K562 (cell line): ENCODE measurements at regions not wholly inside any gene's neighbourhood (a gene's known extent, or its start where the extent isn't known, plus 50 kb on each side); places are given as distances from the start of the nearest gene placed in this dataset.

Experiments used
- ATAC-seq: fragments of 200-7000 bp; cut with Tn5 transposase; 3 replicates; pipeline ENCODE4 v1.9.1; 2020; ENCODE audit warnings: moderate library complexity
- BruUV-seq: library from RNA; stranded (reverse); fragments of 400-500 nt; replicated peaks from 2 replicates; lab custom pipeline; 2021; lab: Mats Ljungman, UMichigan
- CTCF ChIA-PET: fragments of 300-600 bp; formaldehyde crosslinking; extraction: SDS; loops from one replicate; lab custom pipeline; 2021; ENCODE audit warnings: low intra/inter-chr PET ratio; lab: Yijun Ruan, JAX
- POLR2A ChIA-PET: fragments of 300-600, 350-650 bp; sonication (Branson Sonifier 250); formaldehyde crosslinking; extraction: SDS; loops from one replicate; lab custom pipeline; 2021; ENCODE audit warnings: antibody characterized with exemption, inconsistent platforms; lab: Yijun Ruan, JAX
- DNase-seq, 4 experiments: peaks; one replicate each; pipeline versions ENCODE4 v3.0.0 to v3.0.0-alpha.2; 2011 to 2018; ENCODE audit warnings: low spot score in 3 of 4, mixed read lengths in 3 of 4; ENCODE audit errors: extremely low read depth in 1 of 4
- FAIRE-seq: peaks from 2 replicates; lab custom pipeline; 2011; peaks lifted over from hg19 to GRCh38; lab: Jason Lieb, UNC
- H2AFZ ChIP-seq: 2 replicates; pipeline ENCODE4 v1.6.0; 2011; ENCODE audit warnings: low read depth, low read length, control low read depth, inconsistent platforms
- H3K27ac ChIP-seq: fragments of 200-600 bp; 3 replicates; pipeline ENCODE4 v1.8.0; 2011; ENCODE audit warnings: low read depth, mild to moderate bottlenecking, control low read depth, inconsistent platforms, low read length, moderate library complexity, mixed read lengths; ENCODE audit errors: extremely low read depth
- H3K27me3 ChIP-seq, 2 experiments: fragments of 300-600 bp in 1 of 2; 2 replicates in 1 of 2; 3 replicates in 1 of 2; pipeline versions ENCODE4 v1.6.0 to v1.8.0; 2011; ENCODE audit warnings: inconsistent platforms in 2 of 2, low read length in 2 of 2, mild to moderate bottlenecking in 1 of 2, mixed read lengths in 1 of 2, moderate library complexity in 1 of 2; ENCODE audit not compliant: control insufficient read depth in 2 of 2, insufficient read depth in 2 of 2
- H3K36me3 ChIP-seq: fragments of 300-600 bp; 3 replicates; pipeline ENCODE4 v1.8.0; 2011; ENCODE audit warnings: mild to moderate bottlenecking, low read length, inconsistent platforms; ENCODE audit not compliant: control insufficient read depth, insufficient read depth
- H3K4me1 ChIP-seq, 2 experiments: fragments of 200-600 bp in 1 of 2; replicated peaks in 1 of 2; 2 replicates in 1 of 2; 3 replicates in 1 of 2; pipeline versions ENCODE4 v1.5.1 to v1.8.0; 2011; ENCODE audit warnings: inconsistent platforms in 2 of 2, low read length in 2 of 2, mild to moderate bottlenecking in 1 of 2, mixed read lengths in 1 of 2, moderate library complexity in 1 of 2; ENCODE audit not compliant: control insufficient read depth in 2 of 2, insufficient read depth in 2 of 2
- H3K4me2 ChIP-seq: 2 replicates; pipeline ENCODE4 v1.6.1; 2011; ENCODE audit warnings: low read length, control low read depth, inconsistent platforms, mixed read lengths; ENCODE audit not compliant: insufficient read depth
- H3K4me3 ChIP-seq: fragments of 200-600 bp; sonication (generic), shearing (Covaris generic); 2 replicates; pipeline ENCODE4 v1.5.1; 2016; ENCODE audit warnings: control low read depth, inconsistent platforms
- H3K79me2 ChIP-seq: fragments of 200-600 bp; 3 replicates; pipeline ENCODE4 v1.8.0; 2011; ENCODE audit warnings: low read length, inconsistent platforms; ENCODE audit not compliant: control insufficient read depth, insufficient read depth
- H3K9ac ChIP-seq, 2 experiments: 2 replicates each; pipeline versions ENCODE4 v1.6.0 to v1.6.1; 2011; ENCODE audit warnings: low read depth in 2 of 2, low read length in 2 of 2, control low read depth in 1 of 2, inconsistent platforms in 1 of 2, mild to moderate bottlenecking in 1 of 2, mixed read lengths in 1 of 2; ENCODE audit not compliant: insufficient read depth in 1 of 2
- H3K9me1 ChIP-seq: one replicate; pipeline ENCODE4 v1.6.0; 2011; ENCODE audit warnings: inconsistent platforms, mild to moderate bottlenecking, low read length, moderate library complexity; ENCODE audit not compliant: control insufficient read depth, insufficient read depth
- H3K9me3 ChIP-seq: replicated peaks from 2 replicates; pipeline ENCODE4 v1.5.1; 2011; ENCODE audit warnings: low read depth, low read length, inconsistent platforms; ENCODE audit not compliant: control insufficient read depth, insufficient read depth
- H4K20me1 ChIP-seq: replicated peaks from 2 replicates; pipeline ENCODE4 v1.6.1; 2011; ENCODE audit warnings: low read length, inconsistent platforms, mixed read lengths; ENCODE audit not compliant: control insufficient read depth, insufficient read depth
- HDAC3 ChIP-seq: fragments of 450-650 bp; IDR thresholded peaks from 2 replicates; pipeline ENCODE4 v1.6.1; 2018; ENCODE audit warnings: borderline replicate concordance, mild to moderate bottlenecking, moderate library complexity; ENCODE audit not compliant: partially characterized antibody
- MEF2A ChIP-seq: IDR thresholded peaks from 2 replicates; pipeline ENCODE4 v1.6.1; 2011; ENCODE audit warnings: low read depth, mild to moderate bottlenecking, low read length, moderate library complexity; ENCODE audit not compliant: control insufficient read depth
- RREB1 ChIP-seq: fragments of 250-450 bp; sonication (Bioruptor Pico); IDR thresholded peaks from 2 replicates; pipeline ENCODE4 v1.4.0; 2020
- WGBS: fragments of 100-300 bp; shearing (Covaris generic); methylation state at CpG from one replicate; pipeline ENCODE4 v1.1.6; 2016; ENCODE audit warnings: low coverage, mixed read lengths; ENCODE audit not compliant: insufficient coverage; ENCODE audit errors: missing lambda C conversion rate; 5-methylcytosine and 5-hydroxymethylcytosine counted together
- in situ Hi-C: fragments of 300-500 bp; cut with MboI; formaldehyde crosslinking; loops from 4 replicates; pipeline ENCODE4 v1.15.0; 2018; ENCODE audit warnings: inconsistent platforms, mixed read lengths
- intact Hi-C: fragments of 100-400 bp; cut with micrococcal nuclease; formaldehyde crosslinking; loops from 2 replicates; pipeline ENCODE4 v1.14.2; 2022

GRCh38 chr14:76673261-76673660 lies 88.0 kb upstream of the VASH1 start (continued):
- no peak for TF ChIP-seq RREB1 (CRISPR knock-in tag)

GRCh38 chr14:76675046-76675445 lies 86.2 kb upstream of the VASH1 start:
- H3K27ac ChIP-seq: no peak overlapping the region
- no peaks in the 10 kb centered on the region for H3K9me1 ChIP-seq
- H3K4me2 ChIP-seq: no peak overlapping the region
- no peak overlapping the region for H2AFZ ChIP-seq
- H3K4me1 ChIP-seq: no peaks in the 10 kb centered on the region
- H3K36me3 ChIP-seq: no peaks in the 10 kb centered on the region
- peaks cover 4 to 17% of the 10 kb centered on the region in 2 experiments; a peak in 3 of 5 replicates for H3K27me3 ChIP-seq
- no TSS peak for BruUV-seq
- WGBS: under 1% methylated on average over 10 of the region's 11 CpGs
- POLR2A ChIA-PET: no interaction called here
- H3K4me3 ChIP-seq: no peak overlapping the region
- no peak for ATAC-seq
- TF ChIP-seq HDAC3 (no peak), MEF2A (no peak)
- CTCF ChIA-PET: no interaction called here
- DNase-seq: no peak
- no peaks in the 10 kb centered on the region for H3K79me2 ChIP-seq
- no peaks in the 10 kb centered on the region for H4K20me1 ChIP-seq
- FAIRE-seq: no peak
- H3K9ac ChIP-seq: no peak overlapping the region
- intact Hi-C loops (no loop called here), in situ Hi-C loops (no loop called here)
- no peaks in the 10 kb centered on the region for H3K9me3 ChIP-seq
